Tibial nerve (tissue), 4 donors: ENCODE measurements at regions not wholly inside any gene's neighbourhood (a gene's known extent, or its start where the extent isn't known, plus 50 kb on each side); places are given as distances from the start of the nearest gene placed in this dataset.

Source experiments
- EP300 ChIP-seq, 2 donors: sonication (generic); formaldehyde crosslinking; IDR thresholded peaks; one replicate each; pipeline ENCODE4 v1.6.1; 2017; ENCODE audit warnings: antibody characterized with exemption in 2 of 2, mild to moderate bottlenecking in 1 of 2
- POLR2A ChIP-seq, 2 donors: fragments of 450-650 bp; IDR thresholded peaks; one replicate each; pipeline ENCODE4 v1.6.1; 2017; ENCODE audit warnings: antibody characterized with exemption in 2 of 2, mild to moderate bottlenecking in 2 of 2, moderate library complexity in 2 of 2
- TF ChIP-seq, protein P1 (sequence below), 5 experiments: fragments of 200-600 bp in 3 of 5; fragments of 450-650 bp in 2 of 5; sonication (generic) in 3 of 5; IDR thresholded peaks; one replicate each; pipeline ENCODE4 v1.5.1; 2016 to 2019; ENCODE audit warnings: antibody characterized with exemption in 5 of 5, mild to moderate bottlenecking in 3 of 5, moderate library complexity in 2 of 5

DNA sequence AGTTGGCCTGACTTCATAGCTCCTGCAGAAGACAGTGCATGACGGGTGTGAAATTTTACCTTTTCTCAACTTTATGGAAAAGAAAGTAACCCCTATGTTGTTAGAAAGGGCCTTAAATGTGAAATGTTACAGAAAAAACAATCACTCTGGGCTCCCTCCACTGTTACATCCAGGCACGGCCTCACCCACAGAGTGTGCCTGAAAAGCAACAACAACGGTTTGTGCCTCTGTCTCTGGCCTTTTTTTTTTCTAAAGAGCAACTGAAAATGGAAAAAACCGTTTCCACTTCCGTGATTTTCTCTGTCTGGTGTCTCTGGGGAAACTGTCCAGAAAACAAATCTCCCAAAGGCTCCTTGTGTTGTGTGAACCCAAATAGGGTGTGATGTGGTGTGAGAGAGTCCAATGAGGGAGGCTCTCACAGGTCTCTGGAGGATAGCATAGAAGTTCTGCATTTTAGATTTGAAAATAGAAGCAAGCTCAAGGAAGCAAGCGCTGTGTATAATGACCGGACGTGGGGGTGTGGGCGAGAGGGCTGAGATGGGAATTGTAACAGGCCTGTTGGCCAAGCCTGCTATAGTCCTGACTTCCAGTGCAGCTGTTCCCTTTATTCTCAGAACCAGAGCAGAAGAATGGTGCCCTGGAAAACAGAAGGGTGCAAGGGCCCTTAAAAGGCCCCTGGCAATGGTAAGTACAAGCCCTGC lies 221.8 kb upstream of the TUT7 start:
- TF ChIP-seq, protein P1, sequence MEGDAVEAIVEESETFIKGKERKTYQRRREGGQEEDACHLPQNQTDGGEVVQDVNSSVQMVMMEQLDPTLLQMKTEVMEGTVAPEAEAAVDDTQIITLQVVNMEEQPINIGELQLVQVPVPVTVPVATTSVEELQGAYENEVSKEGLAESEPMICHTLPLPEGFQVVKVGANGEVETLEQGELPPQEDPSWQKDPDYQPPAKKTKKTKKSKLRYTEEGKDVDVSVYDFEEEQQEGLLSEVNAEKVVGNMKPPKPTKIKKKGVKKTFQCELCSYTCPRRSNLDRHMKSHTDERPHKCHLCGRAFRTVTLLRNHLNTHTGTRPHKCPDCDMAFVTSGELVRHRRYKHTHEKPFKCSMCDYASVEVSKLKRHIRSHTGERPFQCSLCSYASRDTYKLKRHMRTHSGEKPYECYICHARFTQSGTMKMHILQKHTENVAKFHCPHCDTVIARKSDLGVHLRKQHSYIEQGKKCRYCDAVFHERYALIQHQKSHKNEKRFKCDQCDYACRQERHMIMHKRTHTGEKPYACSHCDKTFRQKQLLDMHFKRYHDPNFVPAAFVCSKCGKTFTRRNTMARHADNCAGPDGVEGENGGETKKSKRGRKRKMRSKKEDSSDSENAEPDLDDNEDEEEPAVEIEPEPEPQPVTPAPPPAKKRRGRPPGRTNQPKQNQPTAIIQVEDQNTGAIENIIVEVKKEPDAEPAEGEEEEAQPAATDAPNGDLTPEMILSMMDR (IDR thresholded peaks at IDR 0.05), result no peak
- no peak for TF ChIP-seq POLR2A (IDR thresholded peaks at IDR 0.05)
- no peak for TF ChIP-seq EP300 (IDR thresholded peaks at IDR 0.05)
